ENCODE measurements at regions not wholly inside any gene's neighbourhood (a gene's known extent, or its start where the extent isn't known, plus 50 kb on each side); places are given as distances from the start of the nearest gene placed in this dataset.

DNA sequence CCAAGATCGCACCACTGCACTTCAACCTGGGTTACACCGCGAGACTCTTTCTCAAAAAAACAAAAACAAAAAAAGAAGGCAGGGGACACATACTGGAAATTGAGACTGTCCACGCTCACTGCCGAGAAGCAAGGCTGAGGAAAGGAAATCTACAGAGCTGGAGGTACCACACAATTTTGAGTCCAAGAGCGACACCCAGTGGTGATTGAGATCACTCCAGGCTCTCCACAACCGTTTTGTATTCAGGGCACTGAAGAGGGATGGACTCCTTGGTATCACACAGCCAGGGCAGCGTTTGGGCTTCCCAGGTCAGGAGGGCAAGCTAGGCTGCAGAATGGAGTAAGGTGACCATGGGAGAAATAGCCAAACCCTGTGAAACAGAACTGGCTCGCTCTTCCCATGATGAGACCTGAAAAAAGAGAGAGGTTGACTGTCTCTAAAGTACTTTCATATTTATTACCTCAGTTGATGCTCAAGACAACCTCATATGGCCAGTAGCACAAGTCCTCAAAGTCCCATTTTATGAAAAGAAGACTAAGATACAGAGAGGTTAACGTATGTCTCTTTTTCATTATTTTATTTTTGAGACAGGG lies 74.5 kb upstream of the YPEL5 start:
- Histone ChIP-seq H4K20me1 (ENCODE audit: control insufficient read depth, insufficient read depth, low read depth, low read length) (no peaks in the 10 kb centered on the region), H3K27me3 (ENCODE audit: control insufficient read depth, low read length) (no peaks in the 10 kb centered on the region; the same call in 1 of the 2 replicates), H3K79me2 (ENCODE audit: control insufficient read depth, low read length) (no peaks in the 10 kb centered on the region), H3K4me2 (ENCODE audit: low read length) (no peak overlapping the region), H3K27ac (ENCODE audit: low read depth, low read length) (no peak overlapping the region), H3K9me2 (replicated peaks; ENCODE audit: control insufficient read depth, low read length) (no peaks in the 10 kb centered on the region), H3K36me3 (ENCODE audit: control insufficient read depth, low read length) (no peaks in the 10 kb centered on the region), H3F3A (ENCODE audit: control insufficient read depth, insufficient read depth) (no peaks in the 10 kb centered on the region), H3K4me1 (ENCODE audit: control insufficient read depth, low read length) (no peaks in the 10 kb centered on the region), H3K9me3 (ENCODE audit: control insufficient read depth, insufficient read depth, low read length) (no peaks in the 10 kb centered on the region), H3K4me3 (ENCODE audit: low read length) (no peak overlapping the region)
- TF ChIP-seq EZH2phosphoT487 (IDR thresholded peaks at IDR 0.05; ENCODE audit: borderline replicate concordance, low read length): no peak
- TF ChIP-seq CTCF (IDR thresholded peaks at IDR 0.05; ENCODE audit: low read depth, low read length, poor library complexity, severe bottlenecking): peak; percentile 72

- Histone ChIP-seq H3K79me2 (ENCODE audit: control insufficient read depth, low read length) (no peaks in the 10 kb centered on the region), H3K9me3 (ENCODE audit: control insufficient read depth, insufficient read depth, low read length) (no peaks in the 10 kb centered on the region)
Observed at GRCh38 chr2:30073523-30073922, 73.3 kb upstream of the YPEL5 start.

GRCh38 chr2:30074023-30074422 lies 72.8 kb upstream of the YPEL5 start:
- Histone ChIP-seq H3K27me3 (ENCODE audit: control insufficient read depth, low read length) (no peaks in the 10 kb centered on the region; the same call in 1 of the 2 replicates), H3K27ac (ENCODE audit: low read depth, low read length) (no peak overlapping the region), H3K4me2 (ENCODE audit: low read length) (no peak overlapping the region), H3K4me1 (ENCODE audit: control insufficient read depth, low read length) (no peaks in the 10 kb centered on the region), H3K9me2 (replicated peaks; ENCODE audit: control insufficient read depth, low read length) (no peaks in the 10 kb centered on the region), H3F3A (ENCODE audit: control insufficient read depth, insufficient read depth) (no peaks in the 10 kb centered on the region), H3K4me3 (ENCODE audit: low read length) (no peak overlapping the region), H3K9me3 (ENCODE audit: control insufficient read depth, insufficient read depth, low read length) (no peaks in the 10 kb centered on the region), H4K20me1 (ENCODE audit: control insufficient read depth, insufficient read depth, low read depth, low read length) (no peaks in the 10 kb centered on the region), H3K36me3 (ENCODE audit: control insufficient read depth, low read length) (no peaks in the 10 kb centered on the region), H3K79me2 (ENCODE audit: control insufficient read depth, low read length) (no peaks in the 10 kb centered on the region)
- no peak for TF ChIP-seq CTCF (IDR thresholded peaks at IDR 0.05; ENCODE audit: low read depth, low read length, poor library complexity, severe bottlenecking)
- TF ChIP-seq EZH2phosphoT487 (IDR thresholded peaks at IDR 0.05; ENCODE audit: borderline replicate concordance, low read length): no peak

More at GRCh38 chr2:30073523-30073922, 73.3 kb upstream of the YPEL5 start:
- H3K9me2 ChIP-seq (replicated peaks; ENCODE audit: control insufficient read depth, low read length): no peaks in the 10 kb centered on the region
- no peaks in the 10 kb centered on the region for H4K20me1 ChIP-seq (ENCODE audit: control insufficient read depth, insufficient read depth, low read depth, low read length)
- no peaks in the 10 kb centered on the region; the same call in 1 of the 2 replicates for H3K27me3 ChIP-seq (ENCODE audit: control insufficient read depth, low read length)
- H3K36me3 ChIP-seq (ENCODE audit: control insufficient read depth, low read length): no peaks in the 10 kb centered on the region
- H3F3A ChIP-seq (ENCODE audit: control insufficient read depth, insufficient read depth): no peaks in the 10 kb centered on the region
- H3K4me2 ChIP-seq (ENCODE audit: low read length): no peak overlapping the region
- H3K4me3 ChIP-seq (ENCODE audit: low read length): no peak overlapping the region
- no peak overlapping the region for H3K27ac ChIP-seq (ENCODE audit: low read depth, low read length)
- TF ChIP-seq EZH2phosphoT487 (IDR thresholded peaks at IDR 0.05; ENCODE audit: borderline replicate concordance, low read length) (no peak), CTCF (IDR thresholded peaks at IDR 0.05; ENCODE audit: low read depth, low read length, poor library complexity, severe bottlenecking) (no peak)
- H3K4me1 ChIP-seq (ENCODE audit: control insufficient read depth, low read length): no peaks in the 10 kb centered on the region

Measured in DOHH2 (cell line).